Activated CD8-positive, alpha-beta memory T cell treated with anti-CD3 and anti-CD28 coated beads for 4 hours (primary cell): ENCODE measurements at regions not wholly inside any gene's neighbourhood (a gene's known extent, or its start where the extent isn't known, plus 50 kb on each side); places are given as distances from the start of the nearest gene placed in this dataset.

ENCODE experiments used
- DNase-seq, 2 donors: peaks; one replicate each; pipeline ENCODE4 v3.0.0-alpha.2; 2020; ENCODE audit warnings: low read depth in 2 of 2

DNA sequence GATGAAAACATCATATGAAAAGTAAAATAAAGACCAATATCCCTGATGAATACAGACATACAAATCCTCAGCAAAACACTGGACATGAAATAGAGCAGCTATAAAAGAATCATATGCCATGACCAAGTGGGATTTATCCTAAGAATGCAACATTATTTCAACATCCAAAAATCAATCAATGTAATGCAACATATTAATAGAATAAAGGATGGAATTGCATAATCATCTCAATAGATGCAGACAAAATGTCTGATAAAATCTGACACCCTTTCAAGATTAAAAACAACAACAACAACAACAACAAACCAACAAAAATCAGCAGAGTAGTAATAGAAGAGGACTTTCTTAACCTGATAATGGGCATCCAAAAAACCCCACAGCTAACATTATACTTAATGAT lies 63.8 kb upstream of the IL1R1 start:
- no peak for DNase-seq

DNA sequence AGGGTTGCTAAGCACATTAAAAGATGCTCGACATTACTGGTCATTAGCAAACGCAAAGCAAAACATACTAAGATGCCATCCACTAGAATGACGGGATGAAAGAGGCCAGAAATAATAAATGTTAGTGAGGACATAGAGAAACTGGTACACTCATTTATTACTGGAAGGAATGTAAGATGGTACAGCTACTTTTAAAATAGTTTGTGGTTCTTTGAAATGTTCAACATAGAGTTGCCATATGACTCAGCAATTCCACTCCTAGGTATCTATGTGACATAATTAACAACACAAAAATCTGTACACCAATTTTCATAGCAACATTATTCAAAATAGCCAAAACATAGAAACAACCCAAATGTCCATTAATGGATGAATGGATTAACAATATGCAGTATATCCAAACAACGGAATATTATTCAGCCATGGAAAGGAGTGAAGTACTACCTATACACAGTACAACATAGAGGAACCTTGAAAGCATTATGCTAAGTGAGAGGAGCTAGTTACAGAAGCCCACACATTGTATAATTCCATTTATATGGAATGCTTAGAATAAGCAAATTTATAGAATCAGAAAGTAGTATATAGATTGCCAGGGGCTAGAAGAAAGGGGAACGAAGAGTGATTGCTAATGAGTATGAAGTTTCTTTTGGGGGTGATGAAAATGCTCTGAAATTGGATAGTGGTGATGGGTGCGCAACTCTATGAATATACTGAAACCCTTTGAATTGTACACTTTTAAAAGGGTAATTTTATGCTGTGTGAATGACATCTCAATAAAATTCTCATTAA lies 61.9 kb upstream of the IL1R1 start:
- no peak for DNase-seq

DNA sequence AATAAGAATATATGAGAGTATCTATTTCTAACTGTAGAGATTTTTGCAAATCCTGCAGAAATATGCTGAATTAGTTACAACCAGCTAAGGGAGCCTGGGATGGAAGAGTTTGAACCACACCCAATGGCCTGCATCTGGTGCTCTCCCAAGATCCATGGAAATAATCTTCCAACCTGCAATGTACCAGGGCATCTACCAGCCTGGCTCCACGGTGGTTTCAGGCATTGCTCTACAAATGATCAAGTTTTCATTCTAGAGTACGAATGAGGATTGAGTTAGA lies 61.4 kb upstream of the IL1R1 start:
- DNase-seq, result no peak

DNA sequence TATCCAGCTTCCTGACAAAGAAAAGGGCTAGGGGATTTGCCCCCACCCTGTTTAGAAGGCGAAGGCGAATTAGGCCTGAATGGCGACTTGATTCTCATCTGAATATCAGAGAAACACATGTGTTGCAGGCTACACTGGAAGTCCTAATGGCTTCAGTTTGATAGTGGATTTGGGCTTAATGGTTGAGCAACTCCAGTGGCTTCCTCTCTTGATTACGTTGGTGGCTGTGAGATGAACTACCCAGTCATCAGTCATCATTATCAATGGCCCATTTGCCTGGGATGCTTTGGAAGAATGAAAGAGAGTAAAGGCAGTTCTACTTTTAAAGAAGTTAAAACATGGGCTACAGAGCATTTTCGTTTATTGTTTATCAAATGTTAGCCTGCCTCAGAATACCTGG lies 60.9 kb upstream of the IL1R1 start:
- DNase-seq, result no peak

DNA sequence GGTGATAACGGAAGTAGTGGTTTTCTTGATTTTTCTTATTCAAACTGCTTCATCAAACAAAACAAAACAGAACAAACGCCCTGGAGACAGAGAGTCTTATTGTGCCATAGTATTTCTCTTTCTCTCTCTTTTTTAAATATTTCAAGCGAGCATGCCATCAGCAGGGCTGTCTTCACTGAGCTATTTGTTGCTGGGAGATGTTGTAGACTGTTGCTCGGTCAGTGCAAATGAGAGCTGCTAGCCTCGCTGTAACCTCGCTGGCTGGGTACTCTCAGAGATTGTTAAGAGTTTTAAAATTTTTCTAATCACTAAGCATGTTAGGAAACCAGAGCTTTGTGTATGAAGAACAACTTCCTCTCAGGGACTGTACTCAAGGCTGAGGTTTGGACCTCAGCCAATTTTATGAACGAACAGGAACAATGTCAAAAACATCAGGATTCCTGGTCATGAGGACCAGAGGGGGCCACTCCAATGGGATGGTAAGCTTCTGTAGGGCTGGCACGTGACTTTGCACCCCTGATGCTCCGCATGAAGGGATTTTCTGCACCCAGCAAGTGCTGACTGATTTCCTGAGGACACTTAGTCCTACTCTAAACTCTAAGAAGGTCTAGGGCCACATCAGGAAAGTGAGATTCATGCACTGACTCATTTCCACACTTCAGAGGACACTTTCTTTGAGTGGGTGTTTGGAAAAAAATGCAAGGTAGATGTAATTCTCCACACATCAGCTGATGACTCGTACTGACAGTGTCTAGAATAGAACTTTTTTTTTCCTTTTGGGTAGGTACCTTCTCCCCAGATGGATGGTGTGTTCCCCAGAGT lies 59.8 kb upstream of the IL1R1 start:
- DNase-seq, result peak in 1 of 2 donors; percentile 12

DNA sequence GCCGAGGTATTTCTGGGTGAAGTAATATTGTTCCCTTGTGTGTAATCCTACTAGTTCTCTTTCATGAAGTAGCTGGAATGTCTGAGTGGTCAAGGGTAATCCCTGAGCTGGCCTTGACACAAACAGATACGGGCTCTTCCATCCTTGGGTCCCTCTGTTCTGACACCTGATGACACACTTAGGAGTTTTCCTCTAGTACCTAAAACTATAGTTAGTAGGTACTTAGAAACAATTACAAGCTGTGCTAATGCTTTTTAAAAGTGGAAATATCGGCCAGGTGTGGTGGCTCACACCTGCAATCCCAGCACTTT lies 59.2 kb upstream of the IL1R1 start:
- DNase-seq, result no peak

DNA sequence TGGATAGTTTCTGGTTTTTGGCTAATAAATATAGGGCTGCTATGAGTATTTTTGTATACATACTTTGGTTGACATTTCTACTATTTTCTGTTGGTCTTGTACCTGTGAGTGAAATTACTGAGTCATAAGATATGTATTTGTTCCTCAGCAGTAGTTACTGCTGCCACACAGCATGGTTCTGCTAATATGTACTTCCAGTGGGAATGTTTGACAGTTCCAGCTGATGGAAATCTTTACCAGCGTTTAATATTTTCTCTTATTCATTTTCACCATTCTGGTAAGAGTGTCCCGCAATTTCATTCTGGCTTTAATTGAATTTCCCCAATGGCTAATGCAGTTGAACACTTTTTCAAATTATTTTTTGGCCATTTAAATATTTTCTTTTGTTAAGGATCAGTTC lies 57.9 kb upstream of the IL1R1 start:
- no peak for DNase-seq

DNA sequence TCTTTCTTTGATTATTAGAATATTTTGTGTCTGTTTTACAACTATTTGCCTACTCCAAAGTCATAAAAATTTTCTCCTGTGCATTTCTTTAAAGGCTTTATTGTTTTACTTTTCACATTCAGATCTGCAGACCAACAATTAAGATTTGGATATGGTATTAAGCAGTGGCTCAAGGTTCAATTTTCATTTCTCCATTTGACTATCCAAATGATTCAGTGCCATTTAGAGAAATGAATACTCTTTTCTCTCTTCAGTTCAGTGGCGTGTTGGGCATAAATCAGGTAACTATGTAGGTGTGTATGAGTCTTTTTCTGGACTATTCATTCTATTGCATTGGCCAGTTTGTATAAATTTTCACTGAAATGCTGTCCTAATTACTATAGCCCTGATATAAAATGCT lies 57.3 kb upstream of the IL1R1 start:
- DNase-seq, result no peak

DNA sequence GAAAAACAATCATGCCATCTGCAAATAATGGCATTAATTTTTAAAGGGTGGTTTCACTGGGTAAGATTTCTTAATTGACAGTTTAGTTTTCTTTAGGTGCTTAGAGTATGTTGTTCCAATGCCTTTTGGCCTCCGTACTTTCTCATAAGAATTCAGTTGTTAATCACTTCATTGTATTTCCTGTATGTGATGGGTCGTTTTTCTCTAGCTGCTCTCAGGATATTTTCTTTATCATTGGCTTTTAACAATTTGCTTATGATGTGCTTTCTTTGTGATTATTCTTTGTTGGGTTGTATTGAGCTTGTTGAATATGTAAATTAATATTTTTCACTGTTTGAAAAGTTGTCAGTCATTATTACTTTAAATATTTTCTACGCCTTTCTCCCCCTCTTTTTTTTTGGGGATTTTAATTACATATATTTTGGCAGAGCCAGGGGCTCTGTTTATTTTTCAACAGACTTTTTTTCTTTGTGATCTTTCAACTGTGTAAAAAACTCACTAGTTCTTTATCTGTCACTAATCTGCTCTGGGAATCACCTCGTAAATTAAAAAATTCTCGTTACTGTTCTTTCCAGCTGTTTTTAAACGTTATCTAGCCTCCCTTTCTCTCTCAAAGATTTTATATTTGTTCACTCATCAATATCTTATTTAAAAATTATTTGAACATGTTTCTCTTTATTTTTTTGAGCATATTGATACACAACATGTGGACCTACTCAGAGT lies 56.2 kb upstream of the IL1R1 start:
- no peak for DNase-seq

DNA sequence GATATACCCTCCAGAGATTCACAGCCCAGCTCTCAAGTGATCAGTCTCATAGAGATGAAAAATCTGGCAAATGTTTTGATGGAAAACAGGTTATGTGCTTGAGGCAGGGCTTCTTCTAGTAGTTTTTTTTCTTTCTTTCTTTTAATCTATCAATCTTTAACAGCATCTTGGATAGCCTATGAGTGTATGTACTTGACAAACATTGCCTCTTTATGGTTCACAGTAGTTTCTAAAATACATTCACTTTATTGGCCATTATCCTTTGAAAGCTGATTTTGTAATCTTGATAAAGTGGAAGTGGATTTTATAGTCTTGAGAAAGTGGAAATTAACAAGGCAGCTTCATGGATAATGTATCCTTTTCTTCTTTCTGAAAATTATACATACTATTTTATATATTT lies 51.4 kb upstream of the IL1R1 start:
- DNase-seq, result no peak

DNA sequence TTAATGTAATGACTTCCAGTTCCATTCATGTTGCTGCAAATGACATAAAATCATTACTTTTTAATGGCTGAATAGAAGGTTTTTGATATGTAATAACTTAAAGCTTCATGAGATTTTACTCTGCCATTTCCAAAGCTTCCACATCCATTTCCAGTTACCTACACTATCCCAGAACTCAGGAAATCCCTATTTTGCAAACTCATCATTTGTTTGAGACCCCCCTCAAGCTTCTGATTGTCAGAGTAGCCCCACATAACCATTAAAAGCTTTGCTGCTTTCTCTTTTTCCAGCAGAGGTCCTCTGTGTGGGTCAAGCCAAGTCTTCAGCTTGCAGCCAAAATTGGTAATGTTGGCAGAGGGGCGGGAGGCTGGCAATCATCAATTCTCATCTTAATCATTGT lies 50.6 kb upstream of the IL1R1 start:
- no peak for DNase-seq

DNA sequence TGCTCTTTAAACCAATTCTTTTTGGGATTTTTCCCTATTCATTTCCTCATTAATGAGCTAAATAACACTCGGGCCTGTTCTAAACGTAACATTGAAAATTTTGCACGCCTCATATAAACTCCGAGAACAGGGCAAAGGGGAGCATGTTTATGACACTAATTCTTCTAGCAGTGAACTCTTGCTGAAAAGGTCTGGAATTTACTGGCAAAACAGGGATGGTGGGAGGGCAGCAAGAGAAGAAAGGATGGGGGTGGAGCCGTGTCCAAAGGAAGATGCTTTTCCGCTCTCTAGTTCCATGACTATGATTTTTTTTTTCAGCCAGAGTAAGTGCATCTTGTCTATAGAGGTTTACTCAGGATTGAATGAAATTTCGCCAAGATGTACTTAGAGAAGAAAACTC lies 50.0 kb upstream of the IL1R1 start:
- no peak for DNase-seq
